Astrocyte of the cerebellum (primary cell): ENCODE measurements at regions not wholly inside any gene's neighbourhood (a gene's known extent, or its start where the extent isn't known, plus 50 kb on each side); places are given as distances from the start of the nearest gene placed in this dataset.

Experiments
- DNase-seq: peaks from one replicate; pipeline ENCODE4 v3.0.0-alpha.2; 2011; ENCODE audit warnings: low read depth
- H3K4me3 ChIP-seq: 2 replicates; pipeline ENCODE4 v1.5.1; 2011; ENCODE audit warnings: mild to moderate bottlenecking, low read depth, low read length, moderate library complexity
- in situ Hi-C: cut with HindIII; loops from 2 replicates; pipeline ENCODE4 v1.10.0; 2017; ENCODE audit warnings: low sequenced_read_pairs
- TF ChIP-seq, protein P1 (sequence below): IDR thresholded peaks from 2 replicates; pipeline ENCODE4 v1.5.1; 2012; ENCODE audit warnings: low read length, low read depth, moderate library complexity, mild to moderate bottlenecking; ENCODE audit errors: missing control alignments

- in situ Hi-C loops: loop anchor here (25.0 kb wide), 1 partner anchor 554 kb away; no protein-coding TSS in a partner anchor
- TF ChIP-seq, protein P1, sequence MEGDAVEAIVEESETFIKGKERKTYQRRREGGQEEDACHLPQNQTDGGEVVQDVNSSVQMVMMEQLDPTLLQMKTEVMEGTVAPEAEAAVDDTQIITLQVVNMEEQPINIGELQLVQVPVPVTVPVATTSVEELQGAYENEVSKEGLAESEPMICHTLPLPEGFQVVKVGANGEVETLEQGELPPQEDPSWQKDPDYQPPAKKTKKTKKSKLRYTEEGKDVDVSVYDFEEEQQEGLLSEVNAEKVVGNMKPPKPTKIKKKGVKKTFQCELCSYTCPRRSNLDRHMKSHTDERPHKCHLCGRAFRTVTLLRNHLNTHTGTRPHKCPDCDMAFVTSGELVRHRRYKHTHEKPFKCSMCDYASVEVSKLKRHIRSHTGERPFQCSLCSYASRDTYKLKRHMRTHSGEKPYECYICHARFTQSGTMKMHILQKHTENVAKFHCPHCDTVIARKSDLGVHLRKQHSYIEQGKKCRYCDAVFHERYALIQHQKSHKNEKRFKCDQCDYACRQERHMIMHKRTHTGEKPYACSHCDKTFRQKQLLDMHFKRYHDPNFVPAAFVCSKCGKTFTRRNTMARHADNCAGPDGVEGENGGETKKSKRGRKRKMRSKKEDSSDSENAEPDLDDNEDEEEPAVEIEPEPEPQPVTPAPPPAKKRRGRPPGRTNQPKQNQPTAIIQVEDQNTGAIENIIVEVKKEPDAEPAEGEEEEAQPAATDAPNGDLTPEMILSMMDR: peak; percentile 32
- DNase-seq: peak; percentile 64
- H3K4me3 ChIP-seq: no peak overlapping the region
Observed at GRCh38 chr3:66816090-66816761, 181.9 kb upstream of the KBTBD8 start.

DNA sequence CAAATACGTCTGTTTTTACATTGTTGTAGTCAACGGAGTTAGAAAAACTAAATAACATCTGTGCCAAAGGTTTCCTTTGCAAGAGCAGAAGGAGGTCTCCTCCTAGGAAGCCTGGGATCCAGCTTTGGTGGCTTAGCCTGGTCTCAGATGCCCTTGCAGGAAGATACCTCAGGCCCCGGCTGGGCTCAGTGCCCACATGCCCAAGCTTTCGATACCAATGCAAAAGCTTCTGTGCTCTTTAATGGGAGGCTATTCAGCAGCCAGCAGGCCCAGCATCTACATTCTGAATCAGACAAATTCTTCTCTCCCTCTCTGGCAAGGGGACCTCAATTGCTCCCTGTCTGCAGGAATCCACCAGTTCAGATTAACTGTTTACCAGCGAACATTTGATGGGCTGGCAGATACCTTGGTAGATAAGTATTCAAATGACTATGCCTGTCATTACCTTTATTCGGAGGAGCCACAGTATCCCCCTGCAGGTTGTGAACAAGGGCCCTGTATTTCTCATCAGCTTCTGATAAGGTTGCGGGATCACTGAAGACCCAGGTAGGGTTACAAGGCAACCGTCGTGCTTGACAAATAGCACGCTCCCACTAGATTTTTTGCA lies 180.1 kb upstream of the KBTBD8 start:
- TF ChIP-seq, protein P1: no peak
- no peak overlapping the region for H3K4me3 ChIP-seq
- no peak for DNase-seq
- in situ Hi-C loops: loop anchor here (25.0 kb wide), 1 partner anchor 556 kb away; no protein-coding TSS in a partner anchor

DNA sequence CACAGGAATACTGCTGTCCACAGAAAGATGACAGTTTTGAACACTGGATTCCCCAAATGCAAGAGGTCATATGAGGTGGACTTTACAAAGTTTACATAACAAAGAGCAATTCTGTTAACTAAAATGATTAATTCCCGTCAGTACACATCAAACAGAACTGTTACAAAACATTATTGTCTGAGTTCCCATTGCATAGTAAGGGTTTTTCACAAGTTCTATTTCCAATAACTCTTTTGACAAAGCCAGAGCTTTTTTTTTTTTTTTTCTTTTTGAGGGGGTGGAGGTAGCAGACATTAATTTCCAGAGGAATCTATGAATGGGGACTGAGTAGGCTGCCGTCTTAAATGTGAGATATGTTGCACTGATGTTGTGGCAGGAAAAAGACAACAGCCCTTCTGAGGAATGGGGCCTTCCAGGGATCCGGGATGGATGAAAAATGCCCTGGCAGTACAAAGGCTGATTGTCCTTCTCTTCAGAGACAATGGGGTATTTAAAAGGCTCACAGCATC lies 178.1 kb upstream of the KBTBD8 start:
- no peak overlapping the region for H3K4me3 ChIP-seq
- in situ Hi-C loops: loop anchor here (5.0 to 25.0 kb wide), 2 partner anchors 413 to 558 kb away; no protein-coding TSS in a partner anchor
- TF ChIP-seq, protein P1: no peak
- no peak for DNase-seq

DNA sequence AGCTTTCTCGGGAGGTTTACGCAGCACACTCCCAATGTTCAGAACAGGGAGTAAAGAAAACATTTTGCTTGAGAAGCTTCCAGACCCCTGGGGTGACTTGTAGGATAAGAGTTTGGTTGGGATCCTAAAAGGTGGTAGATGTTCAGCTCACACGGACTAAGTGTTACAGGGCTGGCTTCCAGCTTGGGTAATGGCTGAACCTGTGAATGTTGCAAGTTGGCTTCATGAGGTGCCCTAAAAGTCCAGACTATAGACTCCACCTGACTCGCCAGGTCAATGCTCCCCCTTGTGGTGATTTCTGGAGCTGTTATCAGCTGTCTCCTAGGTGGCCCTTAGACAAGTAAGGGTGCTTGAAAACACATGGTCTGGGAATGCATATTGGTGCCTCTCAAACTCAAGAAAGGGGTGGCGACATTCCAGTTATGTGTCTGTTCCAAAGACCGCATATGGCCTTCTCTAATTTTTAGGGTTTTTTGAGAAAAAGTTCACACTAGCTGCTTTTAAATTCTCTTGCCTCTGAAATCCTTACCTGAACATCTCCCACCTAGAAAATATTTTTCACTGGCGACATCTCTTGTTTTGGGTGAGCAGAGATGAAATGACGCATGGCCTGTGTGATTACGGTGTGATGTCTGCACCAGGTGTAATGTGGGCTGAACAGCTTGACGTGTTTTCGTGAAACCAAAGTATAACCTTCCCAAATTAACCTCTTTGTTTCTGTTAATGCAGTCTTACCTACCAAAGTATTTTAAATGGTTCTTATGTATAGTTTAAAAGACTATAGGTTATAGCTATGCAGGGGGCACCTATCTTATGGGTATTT lies 175.7 kb upstream of the KBTBD8 start:
- TF ChIP-seq, protein P1: peak; percentile 84
- in situ Hi-C loops: loop anchor here (5.0 to 25.0 kb wide), 2 partner anchors 415 to 560 kb away; no protein-coding TSS in a partner anchor
- H3K4me3 ChIP-seq: no peak overlapping the region
- DNase-seq: peak; percentile 49

DNA sequence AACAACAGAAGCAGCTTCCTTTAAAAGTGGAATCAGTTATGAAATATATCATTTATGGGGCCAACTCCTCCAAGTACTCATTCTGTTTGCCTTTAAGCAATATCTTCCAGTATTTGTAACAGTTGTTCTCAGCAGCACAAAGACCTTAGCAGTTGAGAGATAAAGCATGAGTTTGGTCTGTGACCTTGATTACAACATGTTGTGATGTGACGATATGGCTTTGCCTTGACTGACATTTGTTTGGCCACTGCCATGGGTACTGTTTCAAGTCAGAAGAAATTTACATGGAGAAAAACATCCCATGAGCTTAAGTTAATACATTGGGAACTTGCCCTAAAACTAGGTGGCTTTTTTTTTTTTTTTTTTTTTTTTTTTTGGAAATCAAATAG lies 175.1 kb upstream of the KBTBD8 start:
- in situ Hi-C loops: loop anchor here (5.0 to 25.0 kb wide), 2 partner anchors 416 to 561 kb away; no protein-coding TSS in a partner anchor
- H3K4me3 ChIP-seq: no peak overlapping the region
- TF ChIP-seq, protein P1: no peak
- no peak for DNase-seq

GRCh38 chr3:66823532-66823931 lies 174.6 kb upstream of the KBTBD8 start:
- H3K4me3 ChIP-seq: no peak overlapping the region
- TF ChIP-seq, protein P1: no peak
- in situ Hi-C loops: loop anchor here (5.0 to 25.0 kb wide), 2 partner anchors 416 to 561 kb away; no protein-coding TSS in a partner anchor
- no peak for DNase-seq
